ENCODE measurements at regions not wholly inside any gene's neighbourhood (a gene's known extent, or its start where the extent isn't known, plus 50 kb on each side); places are given as distances from the start of the nearest gene placed in this dataset.

GRCh38 chr1:30274976-30275621 lies 448.3 kb downstream of the MATN1 start:
- FAIRE-seq (no peak), DNase-seq (ENCODE audit: low spot score) (no peak)

GRCh38 chr1:30274173-30274970 lies 449.0 kb downstream of the MATN1 start:
- FAIRE-seq (no peak), DNase-seq (ENCODE audit: low spot score) (no peak)

- FAIRE-seq (no peak), DNase-seq (ENCODE audit: low spot score) (no peak)
Observed at GRCh38 chr1:30273456-30273855, 449.9 kb downstream of the MATN1 start.

- DNase-seq (ENCODE audit: low spot score) (no peak), FAIRE-seq (no peak)
Observed at GRCh38 chr1:30273021-30273325, 450.4 kb downstream of the MATN1 start.

GRCh38 chr1:30272277-30273020 lies 450.9 kb downstream of the MATN1 start:
- FAIRE-seq (no peak), DNase-seq (ENCODE audit: low spot score) (no peak)

- DNase-seq (ENCODE audit: low spot score) (no peak), FAIRE-seq (no peak)
Observed at GRCh38 chr1:30271401-30272276, 451.7 kb downstream of the MATN1 start.

- DNase-seq (ENCODE audit: low spot score) (no peak), FAIRE-seq (no peak)
Observed at GRCh38 chr1:30270461-30270860, 452.9 kb downstream of the MATN1 start.

GRCh38 chr1:30268923-30269666 lies 454.3 kb downstream of the MATN1 start:
- no peak for DNase-seq (ENCODE audit: low spot score)
- no peak for FAIRE-seq

- FAIRE-seq (no peak), DNase-seq (ENCODE audit: low spot score) (no peak)
Observed at GRCh38 chr1:30267856-30268255, 455.5 kb downstream of the MATN1 start.

- DNase-seq (ENCODE audit: low spot score) (no peak), FAIRE-seq (no peak)
Observed at GRCh38 chr1:30267046-30267445, 456.3 kb downstream of the MATN1 start.

- FAIRE-seq: no peak
- DNase-seq (ENCODE audit: low spot score): no peak
Observed at GRCh38 chr1:30265127-30266070, 458.0 kb downstream of the MATN1 start.

GRCh38 chr1:30264672-30265025 lies 458.7 kb downstream of the MATN1 start:
- FAIRE-seq (no peak), DNase-seq (ENCODE audit: low spot score) (no peak)

GRCh38 chr1:30263888-30264671 lies 459.3 kb downstream of the MATN1 start:
- no peak for DNase-seq (ENCODE audit: low spot score)
- FAIRE-seq: no peak

- FAIRE-seq (no peak), DNase-seq (ENCODE audit: low spot score) (no peak)
Observed at GRCh38 chr1:30263405-30263804, 460.0 kb downstream of the MATN1 start.

- FAIRE-seq: no peak
- DNase-seq (ENCODE audit: low spot score): no peak
Observed at GRCh38 chr1:30262158-30262557, 461.2 kb downstream of the MATN1 start.

- DNase-seq (ENCODE audit: low spot score): no peak
- no peak for FAIRE-seq
Observed at GRCh38 chr1:30260318-30260717, 463.1 kb downstream of the MATN1 start.

GRCh38 chr1:30259631-30260030 lies 463.8 kb downstream of the MATN1 start:
- FAIRE-seq (no peak), DNase-seq (ENCODE audit: low spot score) (no peak)

- no peak for DNase-seq (ENCODE audit: low spot score)
- no peak for FAIRE-seq
Observed at GRCh38 chr1:30258876-30259275, 464.5 kb downstream of the MATN1 start.

- FAIRE-seq: no peak
Observed at GRCh38 chr1:30258471-30258870, 464.9 kb downstream of the MATN1 start.

More at GRCh38 chr1:30258471-30258870, 464.9 kb downstream of the MATN1 start:
- no peak for DNase-seq (ENCODE audit: low spot score)

Data from RCC 7860 (cell line).